ENCODE measurements at regions not wholly inside any gene's neighbourhood (a gene's known extent, or its start where the extent isn't known, plus 50 kb on each side); places are given as distances from the start of the nearest gene placed in this dataset.

DNA sequence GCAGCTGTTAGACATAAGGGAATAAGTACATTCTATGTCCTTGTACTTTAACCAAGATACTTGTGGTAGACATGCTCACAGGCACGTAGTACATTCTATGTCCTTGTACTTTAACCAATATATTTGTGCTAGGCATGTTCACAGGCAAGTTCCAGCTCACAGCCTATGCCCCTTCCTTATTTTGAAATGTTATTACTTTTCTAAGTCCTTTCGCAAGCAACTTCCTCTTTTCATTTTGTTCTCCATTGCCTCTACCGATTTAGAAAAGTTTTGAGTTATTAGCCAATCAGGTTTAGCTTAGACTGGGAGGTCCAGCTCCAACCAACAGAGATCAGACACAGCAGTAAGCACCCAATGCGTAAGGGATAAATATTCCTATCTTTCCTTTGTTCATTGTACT is 60.1 kb upstream of the NUDT7 start:
- DNase-seq (ENCODE audit: low read depth) = no peak

DNA sequence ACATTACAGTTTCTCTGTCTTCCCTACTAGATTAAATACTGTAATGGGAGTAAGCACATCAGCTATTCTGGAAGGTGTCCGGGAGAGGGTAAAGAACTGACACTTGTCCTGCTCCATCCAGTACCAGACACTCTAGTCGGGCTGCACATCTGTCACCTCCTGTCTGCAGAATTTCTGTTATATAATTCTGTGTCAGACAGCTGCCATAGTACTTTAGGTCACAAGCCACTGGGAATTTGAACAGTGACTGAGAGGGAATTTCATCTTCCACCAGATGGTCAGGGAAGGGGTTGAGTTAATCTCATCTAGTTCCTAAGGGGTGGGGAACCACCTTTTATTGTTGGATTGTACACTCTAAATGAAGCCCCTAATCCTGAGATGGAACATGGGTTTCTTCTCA is 58.6 kb upstream of the NUDT7 start:
- DNase-seq (ENCODE audit: low read depth) = no peak

DNA sequence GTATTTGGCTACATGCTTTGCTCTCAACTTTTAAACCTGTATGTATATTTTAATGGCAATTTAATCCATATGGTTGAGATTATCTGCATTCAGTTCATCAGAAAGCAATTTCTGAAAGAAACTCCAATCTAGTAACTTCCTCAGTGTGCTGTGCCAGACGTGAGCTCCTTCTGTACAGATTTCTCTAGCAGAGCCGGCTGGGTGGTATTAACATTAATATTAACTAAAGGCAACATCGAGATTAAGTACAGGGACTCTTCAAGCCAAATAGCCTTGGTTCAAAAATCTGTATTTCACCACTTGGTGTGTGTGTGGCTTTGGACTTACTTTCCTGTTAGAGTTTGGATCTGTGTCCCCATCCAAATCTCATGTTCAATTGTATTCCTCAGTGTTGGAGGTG is 55.5 kb upstream of the NUDT7 start:
- DNase-seq (ENCODE audit: low read depth) = no peak

DNA sequence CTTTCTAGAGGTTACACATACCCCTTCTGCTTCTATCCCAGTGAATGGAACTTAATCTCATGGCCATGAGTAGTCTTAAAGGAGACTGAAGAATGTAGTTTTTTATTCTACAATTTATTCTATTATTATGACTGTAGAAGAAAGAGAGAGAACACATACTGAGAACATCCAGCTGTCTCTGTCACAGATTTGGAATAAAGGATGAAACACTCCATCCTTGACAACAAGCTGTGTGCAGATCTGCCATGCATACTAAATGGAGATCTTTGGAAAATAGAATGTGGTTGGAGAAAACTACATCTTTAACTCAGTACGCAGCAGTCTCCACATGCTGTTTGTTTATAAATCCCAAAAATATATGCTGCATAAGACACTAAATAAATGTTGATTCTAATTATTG is 54.1 kb upstream of the NUDT7 start:
- DNase-seq (ENCODE audit: low read depth) = no peak

DNA sequence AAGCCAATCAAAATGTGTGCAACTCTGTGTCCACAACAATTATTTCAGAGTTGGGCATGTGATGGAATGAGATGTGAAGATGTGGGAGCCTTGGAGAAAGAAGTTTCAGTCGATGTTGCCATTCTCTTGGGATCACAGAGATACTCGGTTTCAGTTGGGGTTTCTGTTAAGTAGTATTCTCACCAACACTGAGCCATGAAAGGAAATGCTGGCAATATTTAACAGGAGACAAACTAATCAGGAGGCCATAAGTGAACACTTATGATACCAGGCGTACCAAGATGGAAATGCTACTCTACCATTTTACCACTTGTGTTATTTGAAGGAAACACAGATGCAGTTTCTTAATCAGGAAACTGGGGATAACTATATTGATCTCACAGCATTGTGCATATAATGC is 53.3 kb upstream of the NUDT7 start:
- no peak for DNase-seq (ENCODE audit: low read depth)
